Fibroblast of lung (primary cell): ENCODE measurements at regions not wholly inside any gene's neighbourhood (a gene's known extent, or its start where the extent isn't known, plus 50 kb on each side); places are given as distances from the start of the nearest gene placed in this dataset.

ENCODE experiments used
- CTCF ChIP-seq, 2 donors: IDR thresholded peaks in 1 of 2; conservative IDR thresholded peaks in 1 of 2; 1 replicate in 1 of 2; 2 replicates in 1 of 2; pipeline ENCODE4 v1.5.1; 2011 to 2012; ENCODE audit warnings: low read length in 2 of 2, control low read depth in 1 of 2, inconsistent platforms in 1 of 2, low read depth in 1 of 2, mild to moderate bottlenecking in 1 of 2
- EZH2 ChIP-seq: IDR thresholded peaks from 2 replicates; pipeline ENCODE4 v1.5.1; 2012; ENCODE audit warnings: low read length, control low read depth, mild to moderate bottlenecking; ENCODE audit errors: missing control alignments

GRCh38 chr2:34332813-34333212 is 733.7 kb upstream of the FAM98A start:
- TF ChIP-seq CTCF (conservative IDR thresholded peaks at IDR 0.05 in 1 of 2, IDR thresholded peaks at IDR 0.05 in 1 of 2; ENCODE audit: low read depth in 1 of 2, low read length in 2 of 2) (no peak), EZH2 (no peak)
